Upper lobe of left lung (tissue), 4 donors: ENCODE measurements at regions not wholly inside any gene's neighbourhood (a gene's known extent, or its start where the extent isn't known, plus 50 kb on each side); places are given as distances from the start of the nearest gene placed in this dataset.

Experiments used
- EP300 ChIP-seq, 4 donors: sonication (generic); formaldehyde crosslinking; IDR thresholded peaks; one replicate each; pipeline ENCODE4 v1.5.1; 2017; ENCODE audit warnings: antibody characterized with exemption in 4 of 4, control low read depth in 2 of 4
- POLR2A ChIP-seq, 4 donors: fragments of 450-650 bp; IDR thresholded peaks; one replicate each; pipeline ENCODE4 v1.5.1; 2016 to 2017; ENCODE audit warnings: antibody characterized with exemption in 4 of 4, mild to moderate bottlenecking in 2 of 4
- POLR2AphosphoS5 ChIP-seq, 2 donors: sonication (generic); formaldehyde crosslinking; IDR thresholded peaks; one replicate each; pipeline ENCODE4 v1.5.1; 2017; ENCODE audit warnings: antibody characterized with exemption in 2 of 2
- TF ChIP-seq, protein P1 (sequence below), 6 experiments: fragments of 450-650 bp in 4 of 6; fragments of 200-600 bp in 2 of 6; sonication (generic) in 2 of 6; IDR thresholded peaks; one replicate each; pipeline ENCODE4 v1.5.1; 2016 to 2019; ENCODE audit warnings: antibody characterized with exemption in 6 of 6

DNA sequence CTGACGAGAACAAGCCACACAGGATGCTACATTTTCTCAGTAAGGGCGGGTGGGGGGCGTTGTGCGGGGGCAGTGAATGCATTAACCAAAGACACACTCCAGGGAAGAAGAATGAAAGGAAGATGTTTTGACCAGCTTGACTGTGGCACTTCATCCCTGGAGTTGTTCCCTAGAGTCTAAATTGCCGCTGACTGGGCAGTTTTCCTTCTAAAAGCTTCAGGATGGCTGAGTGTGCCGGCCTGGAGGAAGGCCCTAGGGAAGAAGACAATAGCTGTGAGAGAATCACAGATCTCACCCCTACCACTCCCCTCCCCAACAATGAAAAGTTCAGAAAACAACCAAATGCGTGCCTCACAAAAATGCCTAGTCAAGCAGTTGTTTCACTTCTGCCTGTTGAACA is 67.2 kb downstream of the NKX2-1 start:
- no peak for TF ChIP-seq POLR2A (IDR thresholded peaks at IDR 0.05)
- TF ChIP-seq, protein P1, sequence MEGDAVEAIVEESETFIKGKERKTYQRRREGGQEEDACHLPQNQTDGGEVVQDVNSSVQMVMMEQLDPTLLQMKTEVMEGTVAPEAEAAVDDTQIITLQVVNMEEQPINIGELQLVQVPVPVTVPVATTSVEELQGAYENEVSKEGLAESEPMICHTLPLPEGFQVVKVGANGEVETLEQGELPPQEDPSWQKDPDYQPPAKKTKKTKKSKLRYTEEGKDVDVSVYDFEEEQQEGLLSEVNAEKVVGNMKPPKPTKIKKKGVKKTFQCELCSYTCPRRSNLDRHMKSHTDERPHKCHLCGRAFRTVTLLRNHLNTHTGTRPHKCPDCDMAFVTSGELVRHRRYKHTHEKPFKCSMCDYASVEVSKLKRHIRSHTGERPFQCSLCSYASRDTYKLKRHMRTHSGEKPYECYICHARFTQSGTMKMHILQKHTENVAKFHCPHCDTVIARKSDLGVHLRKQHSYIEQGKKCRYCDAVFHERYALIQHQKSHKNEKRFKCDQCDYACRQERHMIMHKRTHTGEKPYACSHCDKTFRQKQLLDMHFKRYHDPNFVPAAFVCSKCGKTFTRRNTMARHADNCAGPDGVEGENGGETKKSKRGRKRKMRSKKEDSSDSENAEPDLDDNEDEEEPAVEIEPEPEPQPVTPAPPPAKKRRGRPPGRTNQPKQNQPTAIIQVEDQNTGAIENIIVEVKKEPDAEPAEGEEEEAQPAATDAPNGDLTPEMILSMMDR (IDR thresholded peaks at IDR 0.05) = no peak
- TF ChIP-seq POLR2AphosphoS5 (IDR thresholded peaks at IDR 0.05) = no peak
- TF ChIP-seq EP300 (IDR thresholded peaks at IDR 0.05) = no peak
